ENCODE measurements at regions not wholly inside any gene's neighbourhood (a gene's known extent, or its start where the extent isn't known, plus 50 kb on each side); places are given as distances from the start of the nearest gene placed in this dataset.

DNA sequence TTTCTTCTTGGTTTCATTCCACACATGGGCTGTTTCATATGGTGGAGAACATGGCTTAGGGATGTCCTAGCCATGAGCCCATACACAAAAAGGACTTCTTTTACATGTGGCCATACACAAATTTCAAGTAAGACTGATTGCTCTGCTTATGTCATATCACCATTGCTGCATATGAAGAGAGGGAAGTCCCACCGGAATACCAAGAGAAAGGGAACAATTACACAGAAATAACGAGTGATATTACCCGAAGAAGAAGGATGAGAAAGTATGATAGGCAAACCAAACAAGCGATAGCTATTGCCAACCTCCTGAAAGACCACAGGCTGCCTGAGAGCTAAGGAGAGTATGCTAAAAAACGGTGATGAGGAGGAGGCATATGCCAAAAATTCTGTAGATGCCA lies 70.5 kb upstream of the TNFRSF21 start:
- Histone ChIP-seq H4K20me1 (ENCODE audit: insufficient read depth, low read length) (no peaks in the 10 kb centered on the region), H3K9me1 (ENCODE audit: insufficient read depth, low read length) (no peaks in the 10 kb centered on the region), H2AK9ac (replicated peaks; ENCODE audit: low read depth, low read length, poor library complexity) (no peak overlapping the region), H3K4me2 (ENCODE audit: low read depth, low read length) (no peak overlapping the region), H3K23ac (ENCODE audit: low read depth, low read length) (no peak overlapping the region), H2AK5ac (ENCODE audit: low read depth, low read length) (no peak overlapping the region), H3K56ac (ENCODE audit: extremely low read depth, insufficient read depth, low read length) (no peak overlapping the region), H3K27ac (ENCODE audit: insufficient read depth, low read length) (no peak overlapping the region), H2AFZ (replicated peaks; ENCODE audit: low read length, poor library complexity) (no peak overlapping the region), H2BK5ac (ENCODE audit: low read depth, low read length, poor library complexity, severe bottlenecking) (no peak overlapping the region), H4K91ac (ENCODE audit: insufficient read depth, low read depth, low read length) (no peak overlapping the region), H3K79me1 (ENCODE audit: low read depth in 1 of 2, low read length in 2 of 2) (no peaks in the 10 kb centered on the region), H2BK120ac (ENCODE audit: low read depth, low read length) (no peak overlapping the region), H3K4me1 (ENCODE audit: control insufficient read depth, insufficient read depth, low read length) (no peaks in the 10 kb centered on the region), H3K36me3 (ENCODE audit: control insufficient read depth, insufficient read depth, low read length) (no peaks in the 10 kb centered on the region), H2BK15ac (ENCODE audit: low read depth, low read length) (no peak overlapping the region), H3K18ac (ENCODE audit: low read depth, low read length) (no peak overlapping the region), H3K14ac (replicated peaks; ENCODE audit: low read depth, low read length) (no peak overlapping the region), H2BK20ac (ENCODE audit: low read depth, low read length) (no peak overlapping the region), H3K9me3 (ENCODE audit: control insufficient read depth, insufficient read depth, low read length) (no peaks in the 10 kb centered on the region), H3K27me3 (ENCODE audit: control insufficient read depth, insufficient read depth, low read length) (no peaks in the 10 kb centered on the region), H4K8ac (ENCODE audit: low read depth in 2 of 2, low read length in 2 of 2) (no peak overlapping the region), H3K9ac (ENCODE audit: low read depth, low read length) (no peak overlapping the region), H4K5ac (ENCODE audit: low read depth, low read length) (no peak overlapping the region), H3K4me3 (ENCODE audit: insufficient read depth, low read depth, low read length) (no peak overlapping the region), H3K4ac (ENCODE audit: low read depth, low read length) (no peak overlapping the region)
- ATAC-seq (ENCODE audit: low read depth), result no peak
- TF ChIP-seq, protein P1, sequence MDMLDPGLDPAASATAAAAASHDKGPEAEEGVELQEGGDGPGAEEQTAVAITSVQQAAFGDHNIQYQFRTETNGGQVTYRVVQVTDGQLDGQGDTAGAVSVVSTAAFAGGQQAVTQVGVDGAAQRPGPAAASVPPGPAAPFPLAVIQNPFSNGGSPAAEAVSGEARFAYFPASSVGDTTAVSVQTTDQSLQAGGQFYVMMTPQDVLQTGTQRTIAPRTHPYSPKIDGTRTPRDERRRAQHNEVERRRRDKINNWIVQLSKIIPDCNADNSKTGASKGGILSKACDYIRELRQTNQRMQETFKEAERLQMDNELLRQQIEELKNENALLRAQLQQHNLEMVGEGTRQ (IDR thresholded peaks at IDR 0.05; ENCODE audit: low read depth, low read length), result no peak
- TF ChIP-seq NFE2L2 (IDR thresholded peaks at IDR 0.05; ENCODE audit: low read depth, low read length) (no peak), RFX5 (IDR thresholded peaks at IDR 0.05; ENCODE audit: low read depth, low read length) (no peak), RAD21 (IDR thresholded peaks at IDR 0.05; ENCODE audit: low read length) (no peak), POLR2A (IDR thresholded peaks at IDR 0.05; ENCODE audit: low read depth, low read length) (no peak), SMC3 (IDR thresholded peaks at IDR 0.05; ENCODE audit: low read depth, low read length) (no peak), FOS (IDR thresholded peaks at IDR 0.05; ENCODE audit: low read depth, low read length) (no peak), RCOR1 (IDR thresholded peaks at IDR 0.05; ENCODE audit: insufficient replicate concordance, low read length) (no peak), BHLHE40 (IDR thresholded peaks at IDR 0.05; ENCODE audit: low read depth, low read length) (no peak), CHD1 (IDR thresholded peaks at IDR 0.05; ENCODE audit: low read depth, low read length) (no peak), MXI1 (IDR thresholded peaks at IDR 0.05; ENCODE audit: borderline replicate concordance, low read depth, low read length) (no peak), MAFK (IDR thresholded peaks at IDR 0.05; ENCODE audit: low read depth, low read length) (no peak), MAZ (IDR thresholded peaks at IDR 0.05; ENCODE audit: borderline replicate concordance, low read depth, low read length) (no peak), CEBPB (IDR thresholded peaks at IDR 0.05; ENCODE audit: low read depth, low read length) (no peak)
- TF ChIP-seq, protein P2, sequence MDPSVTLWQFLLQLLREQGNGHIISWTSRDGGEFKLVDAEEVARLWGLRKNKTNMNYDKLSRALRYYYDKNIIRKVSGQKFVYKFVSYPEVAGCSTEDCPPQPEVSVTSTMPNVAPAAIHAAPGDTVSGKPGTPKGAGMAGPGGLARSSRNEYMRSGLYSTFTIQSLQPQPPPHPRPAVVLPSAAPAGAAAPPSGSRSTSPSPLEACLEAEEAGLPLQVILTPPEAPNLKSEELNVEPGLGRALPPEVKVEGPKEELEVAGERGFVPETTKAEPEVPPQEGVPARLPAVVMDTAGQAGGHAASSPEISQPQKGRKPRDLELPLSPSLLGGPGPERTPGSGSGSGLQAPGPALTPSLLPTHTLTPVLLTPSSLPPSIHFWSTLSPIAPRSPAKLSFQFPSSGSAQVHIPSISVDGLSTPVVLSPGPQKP (IDR thresholded peaks at IDR 0.05; ENCODE audit: borderline replicate concordance, low read depth, low read length), result no peak
- TF ChIP-seq, protein P3, sequence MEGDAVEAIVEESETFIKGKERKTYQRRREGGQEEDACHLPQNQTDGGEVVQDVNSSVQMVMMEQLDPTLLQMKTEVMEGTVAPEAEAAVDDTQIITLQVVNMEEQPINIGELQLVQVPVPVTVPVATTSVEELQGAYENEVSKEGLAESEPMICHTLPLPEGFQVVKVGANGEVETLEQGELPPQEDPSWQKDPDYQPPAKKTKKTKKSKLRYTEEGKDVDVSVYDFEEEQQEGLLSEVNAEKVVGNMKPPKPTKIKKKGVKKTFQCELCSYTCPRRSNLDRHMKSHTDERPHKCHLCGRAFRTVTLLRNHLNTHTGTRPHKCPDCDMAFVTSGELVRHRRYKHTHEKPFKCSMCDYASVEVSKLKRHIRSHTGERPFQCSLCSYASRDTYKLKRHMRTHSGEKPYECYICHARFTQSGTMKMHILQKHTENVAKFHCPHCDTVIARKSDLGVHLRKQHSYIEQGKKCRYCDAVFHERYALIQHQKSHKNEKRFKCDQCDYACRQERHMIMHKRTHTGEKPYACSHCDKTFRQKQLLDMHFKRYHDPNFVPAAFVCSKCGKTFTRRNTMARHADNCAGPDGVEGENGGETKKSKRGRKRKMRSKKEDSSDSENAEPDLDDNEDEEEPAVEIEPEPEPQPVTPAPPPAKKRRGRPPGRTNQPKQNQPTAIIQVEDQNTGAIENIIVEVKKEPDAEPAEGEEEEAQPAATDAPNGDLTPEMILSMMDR (conservative IDR thresholded peaks at IDR 0.05; ENCODE audit: low read depth, low read length), result no peak
- BruUV-seq (replicated peaks), result no TSS peak
- in situ Hi-C loops (cut with MboI; ENCODE audit: low sequenced_read_pairs), result no loop called here
- CTCF ChIA-PET, result interaction anchor here (0.6 kb wide), 1 partner anchor 50 kb away, joined by 6 read pairs; no protein-coding TSS in a partner anchor
- WGBS, 2 experiments (ENCODE audit: extremely low coverage in 2 of 2, insufficient read length in 1 of 2), result no CpG with 5 or more reads among the region's 5 CpGs
- POLR2A ChIA-PET (ENCODE audit: unreplicated experiment), result no interaction called here
- dilution Hi-C loops (cut with HindIII; ENCODE audit: low sequenced_read_pairs, unreplicated experiment), result no loop called here
- DNase-seq, result no peak
- intact Hi-C loops (cut with micrococcal nuclease), result no loop called here

Data from IMR-90 (cell line).